ENCODE measurements at regions not wholly inside any gene's neighbourhood (a gene's known extent, or its start where the extent isn't known, plus 50 kb on each side); places are given as distances from the start of the nearest gene placed in this dataset.

DNA sequence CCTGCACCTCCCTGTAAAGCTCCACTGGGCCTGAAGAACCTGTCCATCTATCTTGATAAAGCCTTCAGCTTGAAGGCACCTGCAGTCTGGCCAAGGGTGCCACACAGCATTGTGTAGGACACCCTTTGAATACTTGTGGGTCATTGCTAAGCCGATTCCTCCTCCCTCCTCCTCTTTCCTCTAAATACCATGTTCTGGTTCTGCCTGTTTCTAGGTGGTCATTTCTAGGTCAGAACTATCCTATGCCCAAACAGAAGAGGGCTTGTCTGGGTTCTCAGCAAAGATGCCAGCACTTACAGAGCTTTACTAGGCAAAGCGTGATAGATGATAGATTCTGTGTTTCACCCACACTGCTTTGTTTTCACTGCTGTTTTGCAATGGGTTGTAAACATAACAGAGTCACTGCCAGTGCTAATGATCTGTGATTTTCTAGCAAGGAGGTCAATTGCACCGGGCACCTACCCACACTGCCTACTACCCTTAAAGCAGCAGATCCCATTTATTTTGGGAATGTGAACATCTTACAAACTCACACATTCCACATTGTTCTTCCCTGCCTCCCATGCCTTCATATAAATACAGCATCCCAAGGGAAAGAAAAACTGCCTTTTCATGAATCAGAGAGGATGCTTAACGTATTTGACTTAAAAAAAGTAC lies 279.1 kb upstream of the PITRM1 start:
- TF ChIP-seq, protein P1, sequence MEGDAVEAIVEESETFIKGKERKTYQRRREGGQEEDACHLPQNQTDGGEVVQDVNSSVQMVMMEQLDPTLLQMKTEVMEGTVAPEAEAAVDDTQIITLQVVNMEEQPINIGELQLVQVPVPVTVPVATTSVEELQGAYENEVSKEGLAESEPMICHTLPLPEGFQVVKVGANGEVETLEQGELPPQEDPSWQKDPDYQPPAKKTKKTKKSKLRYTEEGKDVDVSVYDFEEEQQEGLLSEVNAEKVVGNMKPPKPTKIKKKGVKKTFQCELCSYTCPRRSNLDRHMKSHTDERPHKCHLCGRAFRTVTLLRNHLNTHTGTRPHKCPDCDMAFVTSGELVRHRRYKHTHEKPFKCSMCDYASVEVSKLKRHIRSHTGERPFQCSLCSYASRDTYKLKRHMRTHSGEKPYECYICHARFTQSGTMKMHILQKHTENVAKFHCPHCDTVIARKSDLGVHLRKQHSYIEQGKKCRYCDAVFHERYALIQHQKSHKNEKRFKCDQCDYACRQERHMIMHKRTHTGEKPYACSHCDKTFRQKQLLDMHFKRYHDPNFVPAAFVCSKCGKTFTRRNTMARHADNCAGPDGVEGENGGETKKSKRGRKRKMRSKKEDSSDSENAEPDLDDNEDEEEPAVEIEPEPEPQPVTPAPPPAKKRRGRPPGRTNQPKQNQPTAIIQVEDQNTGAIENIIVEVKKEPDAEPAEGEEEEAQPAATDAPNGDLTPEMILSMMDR (IDR thresholded peaks at IDR 0.05), result no peak
- TF ChIP-seq POLR2A (IDR thresholded peaks at IDR 0.05), result no peak
